Activated B cell treated with CpG ODN at 0.5 μM for 24 hours (primary cell): ENCODE measurements at regions not wholly inside any gene's neighbourhood (a gene's known extent, or its start where the extent isn't known, plus 50 kb on each side); places are given as distances from the start of the nearest gene placed in this dataset.
"Not testable (repeated sequence)": the region's sequence is repeated elsewhere in the genome, so short reads cannot be mapped to it uniquely, and the experiment has no call there.

Source experiments
- ATAC-seq: fragments of 200-7000 bp; cut with Tn5 transposase; one replicate; pipeline ENCODE4 v1.10.0; 2021; ENCODE audit warnings: low read depth, mild to moderate bottlenecking, moderate library complexity
- CTCF ChIA-PET: fragments of 350-600 bp; sonication (Branson Sonifier 250); formaldehyde crosslinking; loops from one replicate; lab custom pipeline; 2021; ENCODE audit warnings: antibody characterized with exemption; lab: Charles Lee
- POLR2A ChIA-PET: fragments of 350-600 bp; sonication (Branson Sonifier 250); formaldehyde crosslinking; loops from one replicate; lab custom pipeline; 2021; ENCODE audit warnings: antibody characterized with exemption; lab: Charles Lee
- DNase-seq: peaks from one replicate; pipeline ENCODE4 v3.0.0; 2022
- H3K27ac Mint-ChIP-seq: one replicate; pipeline ENCODE4 v1.8.0; 2020; ENCODE audit warnings: mixed read lengths
- H3K27me3 Mint-ChIP-seq: one replicate; pipeline ENCODE4 v1.8.0; 2021; ENCODE audit warnings: mixed read lengths
- H3K36me3 Mint-ChIP-seq: one replicate; pipeline ENCODE4 v1.8.0; 2021; ENCODE audit warnings: low read depth, mixed read lengths
- H3K4me1 Mint-ChIP-seq: one replicate; pipeline ENCODE4 v1.8.0; 2021; ENCODE audit warnings: mixed read lengths
- H3K4me3 Mint-ChIP-seq: one replicate; pipeline ENCODE4 v1.8.0; 2020; ENCODE audit warnings: mild to moderate bottlenecking, mixed read lengths
- H3K9me3 Mint-ChIP-seq: one replicate; pipeline ENCODE4 v1.8.0; 2020; ENCODE audit warnings: mixed read lengths
- intact Hi-C: fragments of 100-400 bp; cut with micrococcal nuclease; formaldehyde crosslinking; loops from one replicate; pipeline ENCODE4 v1.15.1; 2024
- TF ChIP-seq, protein P1 (sequence below): fragments of 200-600 bp; IDR thresholded peaks from one replicate; pipeline ENCODE4 v1.8.0; 2022; ENCODE audit warnings: antibody characterized with exemption, mild to moderate bottlenecking

DNA sequence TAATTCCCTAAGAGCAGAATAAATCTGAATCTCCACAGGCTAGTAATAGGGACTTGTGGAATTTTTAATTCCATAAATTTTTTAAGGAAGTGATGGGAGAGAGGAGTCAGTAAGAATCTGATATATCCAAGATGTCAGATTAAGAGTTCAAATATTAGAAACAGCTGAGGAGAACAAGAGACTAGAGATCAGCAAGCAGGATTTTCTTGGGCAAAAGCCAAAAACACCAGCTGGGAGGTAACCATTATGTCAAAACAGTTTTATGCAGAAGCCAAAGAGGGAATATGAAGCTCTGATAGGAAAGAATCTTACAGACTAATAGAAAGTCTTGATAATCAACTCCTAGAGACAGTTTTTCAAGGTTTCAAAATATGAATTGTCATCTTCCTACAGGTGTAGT lies 72.2 kb upstream of the RBPJ start:
- Mint-ChIP-seq H3K27ac (no peak overlapping the region), H3K4me1 (no peaks in the 10 kb centered on the region), H3K4me3 (no peak overlapping the region), H3K9me3 (no peaks in the 10 kb centered on the region), H3K36me3 (no peaks in the 10 kb centered on the region), H3K27me3 (peaks cover 2% of the 10 kb centered on the region)
- TF ChIP-seq, protein P1, sequence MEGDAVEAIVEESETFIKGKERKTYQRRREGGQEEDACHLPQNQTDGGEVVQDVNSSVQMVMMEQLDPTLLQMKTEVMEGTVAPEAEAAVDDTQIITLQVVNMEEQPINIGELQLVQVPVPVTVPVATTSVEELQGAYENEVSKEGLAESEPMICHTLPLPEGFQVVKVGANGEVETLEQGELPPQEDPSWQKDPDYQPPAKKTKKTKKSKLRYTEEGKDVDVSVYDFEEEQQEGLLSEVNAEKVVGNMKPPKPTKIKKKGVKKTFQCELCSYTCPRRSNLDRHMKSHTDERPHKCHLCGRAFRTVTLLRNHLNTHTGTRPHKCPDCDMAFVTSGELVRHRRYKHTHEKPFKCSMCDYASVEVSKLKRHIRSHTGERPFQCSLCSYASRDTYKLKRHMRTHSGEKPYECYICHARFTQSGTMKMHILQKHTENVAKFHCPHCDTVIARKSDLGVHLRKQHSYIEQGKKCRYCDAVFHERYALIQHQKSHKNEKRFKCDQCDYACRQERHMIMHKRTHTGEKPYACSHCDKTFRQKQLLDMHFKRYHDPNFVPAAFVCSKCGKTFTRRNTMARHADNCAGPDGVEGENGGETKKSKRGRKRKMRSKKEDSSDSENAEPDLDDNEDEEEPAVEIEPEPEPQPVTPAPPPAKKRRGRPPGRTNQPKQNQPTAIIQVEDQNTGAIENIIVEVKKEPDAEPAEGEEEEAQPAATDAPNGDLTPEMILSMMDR: no peak
- POLR2A ChIA-PET: no interaction called here
- DNase-seq: no peak
- no peak for ATAC-seq
- intact Hi-C loops: no loop called here
- CTCF ChIA-PET: no interaction called here

DNA sequence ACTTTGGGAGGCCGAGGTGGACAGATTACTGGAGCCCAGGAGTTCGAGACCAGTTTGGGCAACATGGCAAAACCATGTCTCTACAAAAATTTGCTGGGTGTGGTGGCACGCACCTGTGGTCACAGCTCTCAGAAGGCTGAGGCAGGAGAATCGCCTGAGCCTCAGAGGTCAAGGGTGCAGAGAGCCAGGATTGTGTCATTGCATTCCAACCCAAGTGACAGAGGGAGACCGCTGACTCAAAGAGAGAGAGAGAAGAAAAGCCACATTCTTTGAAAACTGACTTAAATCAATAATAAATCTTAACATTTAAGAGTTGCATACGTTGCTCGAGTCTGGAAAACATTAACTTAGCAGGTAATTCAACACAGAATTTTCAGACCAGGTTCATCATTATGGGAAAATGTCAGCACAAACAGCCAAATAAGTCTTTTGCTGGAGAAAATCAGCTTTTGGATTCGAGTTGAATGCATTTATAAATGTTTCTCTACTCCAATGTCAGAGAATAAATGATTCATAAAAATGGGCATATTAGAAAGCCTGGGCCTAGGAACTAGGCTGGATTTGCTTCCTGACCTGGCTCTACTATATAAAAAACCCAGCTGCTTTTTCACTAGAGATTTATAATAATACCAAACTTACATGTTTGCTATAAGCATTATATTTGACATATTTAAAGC lies 68.3 kb upstream of the RBPJ start:
- CTCF ChIA-PET: no interaction called here
- DNase-seq: no peak
- TF ChIP-seq, protein P1: no peak
- H3K4me3 Mint-ChIP-seq: no peak overlapping the region
- H3K9me3 Mint-ChIP-seq: no peaks in the 10 kb centered on the region
- H3K27me3 Mint-ChIP-seq: peaks cover 4% of the 10 kb centered on the region
- no peak for ATAC-seq
- H3K27ac Mint-ChIP-seq: no peak overlapping the region
- intact Hi-C loops: no loop called here
- POLR2A ChIA-PET: no interaction called here
- H3K36me3 Mint-ChIP-seq: no peaks in the 10 kb centered on the region
- H3K4me1 Mint-ChIP-seq: no peaks in the 10 kb centered on the region

DNA sequence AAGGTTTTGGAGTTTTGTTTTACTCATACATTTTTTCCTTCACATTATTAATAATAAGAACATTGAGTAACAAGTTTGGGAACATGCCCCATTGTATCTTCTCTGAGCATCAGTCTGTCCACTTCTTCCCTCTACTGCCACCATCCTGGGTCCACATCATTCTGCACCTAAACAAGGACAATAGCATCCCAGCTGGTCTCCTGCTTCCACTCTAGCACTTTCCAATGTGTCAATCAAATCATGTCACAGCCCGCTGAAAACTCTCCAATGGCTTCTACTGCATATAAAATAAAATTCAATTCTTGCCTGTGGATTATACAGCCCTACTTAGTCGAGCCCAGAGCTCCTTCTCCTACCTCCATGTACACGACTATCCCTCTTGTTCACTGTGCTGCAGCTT lies 66.8 kb upstream of the RBPJ start:
- Mint-ChIP-seq H3K4me1 (no peaks in the 10 kb centered on the region), H3K36me3 (no peaks in the 10 kb centered on the region), H3K4me3 (no peak overlapping the region), H3K27ac (no peak overlapping the region), H3K9me3 (no peaks in the 10 kb centered on the region), H3K27me3 (peaks cover 4% of the 10 kb centered on the region)
- ATAC-seq: no peak
- CTCF ChIA-PET: no interaction called here
- DNase-seq: no peak
- TF ChIP-seq, protein P1: no peak
- intact Hi-C loops: no loop called here
- POLR2A ChIA-PET: no interaction called here

DNA sequence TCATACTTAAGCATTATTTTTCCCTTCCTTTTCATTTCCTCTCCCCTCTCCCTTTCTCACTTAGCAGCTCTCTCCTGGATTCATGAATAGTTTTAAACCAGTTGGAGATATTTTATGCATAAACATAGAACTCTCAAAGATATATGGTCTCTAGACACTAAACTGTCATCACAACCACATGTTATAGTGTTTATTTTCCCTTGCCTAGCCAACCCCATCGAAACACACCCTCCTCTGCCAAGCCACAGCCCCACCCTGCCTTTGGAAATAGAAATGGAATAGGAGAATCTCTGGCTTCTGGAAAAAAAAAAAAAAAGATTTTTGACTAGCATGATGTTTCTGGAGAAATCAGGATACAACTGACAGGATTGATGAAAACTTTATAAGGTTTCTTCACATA lies 64.8 kb upstream of the RBPJ start:
- POLR2A ChIA-PET: no interaction called here
- H3K36me3 Mint-ChIP-seq: no peaks in the 10 kb centered on the region
- no peaks in the 10 kb centered on the region for H3K4me1 Mint-ChIP-seq
- CTCF ChIA-PET: no interaction called here
- ATAC-seq (no peak), DNase-seq (no peak)
- TF ChIP-seq, protein P1: no peak
- intact Hi-C loops: no loop called here
- no peaks in the 10 kb centered on the region for H3K9me3 Mint-ChIP-seq
- H3K27ac Mint-ChIP-seq: no peak overlapping the region
- peaks cover 2% of the 10 kb centered on the region for H3K27me3 Mint-ChIP-seq
- no peak overlapping the region for H3K4me3 Mint-ChIP-seq

DNA sequence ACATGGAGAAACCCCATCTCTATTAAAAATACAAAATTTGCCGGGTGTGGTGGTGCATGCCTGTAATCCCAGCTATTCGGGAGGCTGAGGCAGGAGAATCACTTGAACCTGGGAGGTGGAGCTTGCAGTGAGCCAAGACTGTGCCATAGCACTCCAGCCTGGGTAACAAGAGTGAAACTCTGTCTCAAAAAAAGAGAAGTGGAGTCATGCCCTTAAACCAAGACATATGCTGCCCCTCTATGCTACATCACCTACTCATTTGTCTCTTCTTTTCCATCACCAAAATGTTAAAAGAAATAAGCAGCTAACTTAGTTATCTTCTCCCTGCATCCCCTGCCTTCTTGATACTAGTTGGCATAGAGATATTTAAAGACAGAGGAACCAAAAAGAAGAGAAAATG lies 63.4 kb upstream of the RBPJ start:
- H3K4me1 Mint-ChIP-seq, H3K27ac Mint-ChIP-seq, H3K27me3 Mint-ChIP-seq, H3K4me3 Mint-ChIP-seq, H3K36me3 Mint-ChIP-seq, POLR2A ChIA-PET, ATAC-seq, H3K9me3 Mint-ChIP-seq, CTCF ChIA-PET, intact Hi-C loops, DNase-seq: not testable (repeated sequence)

DNA sequence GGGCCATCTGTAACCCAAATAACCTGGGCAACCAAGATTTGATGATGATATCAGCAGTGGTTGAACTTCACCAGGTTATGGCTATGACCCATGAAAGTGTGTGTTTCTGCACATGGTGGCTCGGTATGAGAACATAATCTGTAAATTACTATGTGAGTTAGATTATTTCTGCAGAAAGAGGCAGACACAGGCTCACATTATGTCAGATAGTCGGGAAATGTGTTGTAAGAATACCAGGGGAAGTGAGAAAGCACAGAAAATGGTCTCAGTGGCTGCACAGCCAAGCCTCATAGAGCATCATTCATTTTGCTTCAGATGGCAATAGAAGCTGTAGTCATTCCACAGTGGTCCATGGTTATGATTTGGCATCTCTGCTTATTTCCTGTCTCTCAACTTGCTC lies 63.0 kb upstream of the RBPJ start:
- ChIA-PET CTCF (interaction anchor here (0.6 kb wide), 1 partner anchor 270 kb away, joined by 3 read pairs; no protein-coding TSS in a partner anchor), POLR2A (no interaction called here)
- Mint-ChIP-seq H3K36me3 (no peaks in the 10 kb centered on the region), H3K27me3 (peaks cover 3% of the 10 kb centered on the region), H3K4me1 (no peaks in the 10 kb centered on the region), H3K27ac (no peak overlapping the region), H3K9me3 (no peaks in the 10 kb centered on the region), H3K4me3 (no peak overlapping the region)
- DNase-seq (no peak), ATAC-seq (no peak)
- intact Hi-C loops: no loop called here
- TF ChIP-seq, protein P1: no peak
